ENCODE measurements at regions not wholly inside any gene's neighbourhood (a gene's known extent, or its start where the extent isn't known, plus 50 kb on each side); places are given as distances from the start of the nearest gene placed in this dataset.
"Not testable (repeated sequence)": the region's sequence is repeated elsewhere in the genome, so short reads cannot be mapped to it uniquely, and the experiment has no call there.

GRCh38 chr16:54985156-54985555, 54.5 kb downstream of the IRX5 start:
- Histone ChIP-seq H3K27ac (ENCODE audit: low read depth, low read length) (no peak overlapping the region), H3K9me3 (ENCODE audit: control insufficient read depth, insufficient read depth, low read length) (no peaks in the 10 kb centered on the region; the same call in 1 of the 2 replicates), H3K4me3 (ENCODE audit: low read depth, low read length) (no peak overlapping the region), H3K27me3 (ENCODE audit: control insufficient read depth, insufficient read depth, low read length) (no peaks in the 10 kb centered on the region)
- DNase-seq (ENCODE audit: low read depth, low spot score), result no peak
- ChIA-PET POLR2A (no interaction called here), CTCF (no interaction called here)
- TF ChIP-seq CTCF (IDR thresholded peaks at IDR 0.05; ENCODE audit: low read depth, low read length), result no peak

- Histone ChIP-seq H3K9me3 (ENCODE audit: control insufficient read depth, insufficient read depth, low read length) (no peaks in the 10 kb centered on the region; the same call in 1 of the 2 replicates), H3K4me3 (ENCODE audit: low read depth, low read length) (no peak overlapping the region), H3K27ac (ENCODE audit: low read depth, low read length) (no peak overlapping the region), H3K27me3 (ENCODE audit: control insufficient read depth, insufficient read depth, low read length) (no peaks in the 10 kb centered on the region)
- POLR2A ChIA-PET, result no interaction called here
- no peak for DNase-seq (ENCODE audit: low read depth, low spot score)
- no peak for TF ChIP-seq CTCF (IDR thresholded peaks at IDR 0.05; ENCODE audit: low read depth, low read length)
- CTCF ChIA-PET, result no interaction called here
Observed at GRCh38 chr16:54985668-54986067, 55.0 kb downstream of the IRX5 start.

- H3K9me3 ChIP-seq (ENCODE audit: control insufficient read depth, insufficient read depth, low read length), result no peaks in the 10 kb centered on the region; the same call in 1 of the 2 replicates
- no peak overlapping the region for H3K4me3 ChIP-seq (ENCODE audit: low read depth, low read length)
- TF ChIP-seq CTCF (IDR thresholded peaks at IDR 0.05; ENCODE audit: low read depth, low read length), result no peak
- DNase-seq (ENCODE audit: low read depth, low spot score), result no peak
- CTCF ChIA-PET, result no interaction called here
- POLR2A ChIA-PET, result no interaction called here
- H3K27me3 ChIP-seq (ENCODE audit: control insufficient read depth, insufficient read depth, low read length), result no peaks in the 10 kb centered on the region
- H3K27ac ChIP-seq (ENCODE audit: low read depth, low read length), result no peak overlapping the region
Observed at GRCh38 chr16:54986409-54986808, 55.7 kb downstream of the IRX5 start.

- Histone ChIP-seq H3K9me3 (ENCODE audit: control insufficient read depth, insufficient read depth, low read length) (no peaks in the 10 kb centered on the region; the same call in 1 of the 2 replicates), H3K27me3 (ENCODE audit: control insufficient read depth, insufficient read depth, low read length) (no peaks in the 10 kb centered on the region), H3K4me3 (ENCODE audit: low read depth, low read length) (no peak overlapping the region), H3K27ac (ENCODE audit: low read depth, low read length) (no peak overlapping the region)
- DNase-seq (ENCODE audit: low read depth, low spot score), result no peak
- no peak for TF ChIP-seq CTCF (IDR thresholded peaks at IDR 0.05; ENCODE audit: low read depth, low read length)
- ChIA-PET CTCF (no interaction called here), POLR2A (no interaction called here)
Observed at GRCh38 chr16:54987081-54987480, 56.4 kb downstream of the IRX5 start.

GRCh38 chr16:54991525-54991924, 60.9 kb downstream of the IRX5 start:
- Histone ChIP-seq H3K9me3 (ENCODE audit: control insufficient read depth, insufficient read depth, low read length) (no peaks in the 10 kb centered on the region; the same call in 1 of the 2 replicates), H3K27me3 (ENCODE audit: control insufficient read depth, insufficient read depth, low read length) (no peaks in the 10 kb centered on the region), H3K27ac (ENCODE audit: low read depth, low read length) (no peak overlapping the region), H3K4me3 (ENCODE audit: low read depth, low read length) (no peak overlapping the region)
- POLR2A ChIA-PET, result interaction anchor here (0.5 kb wide), 1 partner anchor 1218 kb away, joined by 3 read pairs; no protein-coding TSS in a partner anchor
- no peak for DNase-seq (ENCODE audit: low read depth, low spot score)
- CTCF ChIA-PET, result no interaction called here
- TF ChIP-seq CTCF (IDR thresholded peaks at IDR 0.05; ENCODE audit: low read depth, low read length), result no peak

- H3K4me3 ChIP-seq (ENCODE audit: low read depth, low read length); H3K9me3 ChIP-seq (ENCODE audit: control insufficient read depth, insufficient read depth, low read length); CTCF ChIA-PET; H3K27me3 ChIP-seq (ENCODE audit: control insufficient read depth, insufficient read depth, low read length); DNase-seq (ENCODE audit: low read depth, low spot score); H3K27ac ChIP-seq (ENCODE audit: low read depth, low read length): not testable (repeated sequence)
- POLR2A ChIA-PET, result interaction anchor here (0.5 kb wide), 1 partner anchor 1219 kb away, joined by 3 read pairs; no protein-coding TSS in a partner anchor
Observed at GRCh38 chr16:54991946-54992345, 61.3 kb downstream of the IRX5 start.
